T-helper 2 cell treated with Interferon-gamma antibody and Interleukin-4, amounts not matched to agents 100 ng/mL and 5 ng/mL, for 36 hours (primary cell): ENCODE measurements at regions not wholly inside any gene's neighbourhood (a gene's known extent, or its start where the extent isn't known, plus 50 kb on each side); places are given as distances from the start of the nearest gene placed in this dataset.

Experiments used
- intact Hi-C: fragments of 100-400 bp; cut with micrococcal nuclease; formaldehyde crosslinking; loops from one replicate; pipeline ENCODE4 v1.15.1; 2023

GRCh38 chr2:105573910-105574655, 170.6 kb upstream of the NCK2 start:
- intact Hi-C loops, result no loop called here

- intact Hi-C loops, result no loop called here
Observed at GRCh38 chr2:105573490-105573889, 171.2 kb upstream of the NCK2 start.

GRCh38 chr2:105571445-105571987, 172.7 kb upstream of the FHL2 start:
- intact Hi-C loops, result no loop called here

DNA sequence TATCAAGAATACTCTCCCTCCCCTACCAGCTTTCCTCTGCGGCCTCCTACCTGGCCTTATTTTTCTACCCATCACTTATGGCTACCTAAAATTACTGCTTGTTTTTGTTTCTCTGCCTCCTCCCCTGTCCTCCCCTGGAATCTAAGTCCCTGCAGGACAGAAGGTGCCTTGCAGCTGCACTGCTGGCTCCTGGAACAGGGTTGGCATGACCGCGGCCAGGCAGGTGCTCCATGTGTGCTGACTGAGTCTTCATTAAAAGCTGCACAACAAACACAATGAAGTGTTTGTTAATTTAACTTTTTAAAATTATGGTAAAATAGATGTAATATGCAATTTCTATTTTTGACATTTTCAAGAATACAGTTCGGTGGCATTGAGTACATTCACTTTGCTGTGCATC, 171.9 kb upstream of the FHL2 start:
- intact Hi-C loops, result no loop called here

- intact Hi-C loops, result no loop called here
Observed at GRCh38 chr2:105570326-105570725, 171.5 kb upstream of the FHL2 start.

DNA sequence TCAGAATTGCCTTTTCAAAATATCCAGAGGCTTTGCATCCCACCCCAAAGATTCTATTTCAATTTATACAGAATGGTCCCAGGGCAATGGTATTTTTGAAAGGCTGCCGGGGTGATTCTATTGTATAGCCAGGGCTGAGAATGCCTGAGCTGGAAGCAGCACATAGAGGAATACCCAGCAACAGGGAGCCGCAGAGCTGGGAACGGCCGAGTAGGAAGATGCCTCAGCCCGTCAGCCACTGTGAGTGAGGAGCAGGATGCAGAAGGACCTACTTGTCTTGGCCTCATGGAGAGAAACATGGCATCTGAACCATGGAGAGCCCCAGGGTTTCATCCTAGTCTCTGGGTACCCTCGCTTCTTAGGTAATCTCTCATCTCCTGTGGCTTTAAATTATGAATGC, 170.8 kb upstream of the FHL2 start:
- intact Hi-C loops, result no loop called here

GRCh38 chr2:105567996-105568494, 169.2 kb upstream of the FHL2 start:
- intact Hi-C loops, result no loop called here

DNA sequence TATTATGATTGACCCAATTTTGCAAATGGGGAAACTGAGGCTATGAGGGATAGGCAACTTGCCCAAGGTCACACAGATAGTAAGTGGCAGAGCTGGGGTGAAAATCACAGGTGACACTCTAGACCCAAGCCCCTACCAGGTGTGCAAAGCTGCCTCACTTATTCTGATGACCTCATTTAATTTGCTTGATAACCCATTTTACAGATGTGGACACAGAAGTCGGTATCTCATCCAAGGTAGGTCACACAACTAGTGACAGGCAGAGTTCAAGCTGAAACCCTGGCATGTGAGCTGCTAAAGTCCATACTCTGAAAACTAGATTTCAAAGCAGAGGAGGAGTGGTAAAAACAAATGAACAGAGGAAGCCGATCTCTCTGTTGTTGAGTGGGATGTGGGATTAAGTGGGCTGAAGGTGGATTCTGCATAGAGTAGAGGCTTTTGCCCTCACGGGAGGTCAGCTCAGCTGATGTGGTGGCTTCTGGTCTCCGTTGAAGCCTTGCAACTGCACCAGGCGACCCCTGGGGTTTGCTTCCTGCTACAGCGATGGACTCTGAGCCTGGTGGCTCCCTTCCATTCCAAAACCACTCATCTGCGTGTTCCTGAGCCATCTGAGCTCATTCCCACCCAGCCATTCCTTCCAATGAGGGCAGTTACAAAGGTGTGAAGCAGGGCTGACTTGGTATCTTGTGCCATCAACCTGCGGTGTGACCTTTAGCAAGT, 164.3 kb upstream of the FHL2 start:
- intact Hi-C loops, result no loop called here

DNA sequence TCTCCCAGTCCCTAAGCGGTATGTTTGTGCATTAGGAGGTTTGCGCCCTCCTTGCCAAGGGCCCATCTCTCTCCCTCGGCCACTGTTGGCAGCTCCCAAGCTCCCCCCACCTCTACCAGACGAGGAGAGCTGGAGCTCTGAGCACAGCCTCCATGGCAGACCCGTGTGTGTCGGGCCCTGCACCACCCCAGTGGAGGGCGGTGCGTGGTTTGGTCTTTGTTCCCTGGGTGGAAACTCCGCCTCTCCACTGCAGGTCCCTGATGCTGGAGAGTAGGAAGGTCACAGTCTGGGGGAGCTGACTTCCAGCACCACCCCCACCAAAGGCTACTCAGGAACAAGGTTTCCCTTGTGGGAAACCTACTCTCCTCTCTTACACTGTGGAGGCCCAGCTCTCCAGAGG, 162.6 kb upstream of the FHL2 start:
- intact Hi-C loops, result no loop called here

DNA sequence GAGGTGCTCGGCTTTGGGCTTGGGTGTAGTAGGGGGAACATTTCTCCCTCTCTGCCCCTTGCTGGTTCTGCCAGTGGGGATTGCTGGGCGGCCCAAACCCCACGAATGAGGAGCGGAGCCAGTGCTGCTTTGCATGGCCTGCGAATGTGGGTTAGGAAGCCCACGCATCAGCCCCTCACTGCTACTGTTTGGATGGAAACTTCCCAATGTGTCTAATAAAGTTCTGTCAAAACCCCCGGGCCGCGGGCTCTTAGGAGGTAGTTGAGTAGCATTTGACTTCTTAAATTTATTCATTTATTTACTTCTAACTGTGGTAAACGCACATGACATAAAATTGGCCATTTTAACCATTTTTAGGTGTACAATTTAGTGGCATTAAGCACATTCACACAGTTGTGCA, 161.3 kb upstream of the FHL2 start:
- intact Hi-C loops, result no loop called here

- intact Hi-C loops, result no loop called here
Observed at GRCh38 chr2:105557021-105557920, 158.4 kb upstream of the FHL2 start.

DNA sequence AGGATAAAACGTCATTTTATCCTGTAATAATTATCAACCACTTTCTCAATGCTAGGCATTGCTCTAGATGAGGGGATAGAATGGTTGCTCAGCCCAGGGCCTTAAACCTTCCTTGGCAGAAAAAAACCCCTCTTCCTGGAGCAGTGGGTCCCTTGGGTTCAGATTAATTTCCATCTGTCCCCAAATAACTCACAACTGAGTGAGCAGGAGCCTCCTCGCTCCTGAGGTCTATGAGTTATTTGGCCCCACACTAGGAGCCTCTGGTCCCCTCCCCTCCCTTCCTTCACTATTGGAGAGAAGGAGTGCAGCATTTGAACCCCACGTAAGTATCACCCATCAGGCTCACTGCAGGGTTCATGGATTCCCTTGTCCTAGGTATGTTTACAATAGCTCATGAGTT, 157.5 kb upstream of the FHL2 start:
- intact Hi-C loops, result no loop called here

DNA sequence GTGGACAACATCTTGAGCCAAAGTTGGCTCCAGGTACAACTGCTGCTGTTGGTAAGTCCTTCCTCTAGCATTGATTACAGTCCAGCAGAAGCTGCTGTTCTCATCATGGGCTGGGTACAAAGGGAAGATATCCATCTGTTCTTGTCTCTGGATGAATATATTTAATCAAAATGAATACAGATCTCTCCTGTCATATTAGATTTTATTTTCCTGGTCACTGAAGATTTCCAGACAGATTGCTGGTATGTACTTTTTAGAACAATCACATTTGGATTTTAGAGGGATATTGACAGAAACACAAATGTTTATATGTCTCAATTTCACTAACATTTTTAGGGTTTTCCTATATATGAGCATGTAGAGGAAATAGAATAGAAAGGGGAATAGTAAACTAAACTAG, 155.4 kb upstream of the FHL2 start:
- intact Hi-C loops, result no loop called here

DNA sequence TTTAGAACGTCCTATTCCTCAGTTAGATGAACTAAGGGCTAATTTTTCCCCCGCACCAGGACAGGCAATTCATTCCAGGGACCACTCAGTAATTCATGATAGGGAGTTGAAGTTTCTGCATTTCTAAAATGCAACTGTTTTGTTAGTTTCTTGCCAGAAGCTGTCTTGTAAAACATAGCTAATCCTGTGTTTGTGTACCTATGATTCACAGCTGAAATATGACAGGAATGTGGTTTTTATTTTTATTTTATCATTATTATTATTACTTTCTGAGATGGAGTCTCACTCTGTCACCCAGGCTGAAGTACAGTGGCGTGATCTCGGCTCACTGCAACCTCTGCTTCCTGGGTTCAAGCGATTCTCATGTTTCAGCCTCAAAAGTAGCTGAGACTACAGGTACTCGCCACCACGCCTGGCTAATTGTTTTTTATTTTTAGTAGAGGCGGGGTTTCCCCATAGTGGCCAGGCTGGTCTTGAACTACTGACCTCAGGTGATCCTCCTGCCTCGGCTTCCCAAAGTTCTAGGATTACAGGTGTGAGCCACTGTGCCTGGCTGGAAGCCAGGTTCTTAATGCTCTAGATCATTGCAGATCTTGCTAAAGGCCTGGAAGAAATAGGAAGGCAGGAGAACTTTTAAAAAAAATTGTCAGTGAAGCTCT, 154.8 kb upstream of the FHL2 start:
- intact Hi-C loops, result no loop called here

- intact Hi-C loops, result no loop called here
Observed at GRCh38 chr2:105546628-105546974, 147.8 kb upstream of the FHL2 start.

DNA sequence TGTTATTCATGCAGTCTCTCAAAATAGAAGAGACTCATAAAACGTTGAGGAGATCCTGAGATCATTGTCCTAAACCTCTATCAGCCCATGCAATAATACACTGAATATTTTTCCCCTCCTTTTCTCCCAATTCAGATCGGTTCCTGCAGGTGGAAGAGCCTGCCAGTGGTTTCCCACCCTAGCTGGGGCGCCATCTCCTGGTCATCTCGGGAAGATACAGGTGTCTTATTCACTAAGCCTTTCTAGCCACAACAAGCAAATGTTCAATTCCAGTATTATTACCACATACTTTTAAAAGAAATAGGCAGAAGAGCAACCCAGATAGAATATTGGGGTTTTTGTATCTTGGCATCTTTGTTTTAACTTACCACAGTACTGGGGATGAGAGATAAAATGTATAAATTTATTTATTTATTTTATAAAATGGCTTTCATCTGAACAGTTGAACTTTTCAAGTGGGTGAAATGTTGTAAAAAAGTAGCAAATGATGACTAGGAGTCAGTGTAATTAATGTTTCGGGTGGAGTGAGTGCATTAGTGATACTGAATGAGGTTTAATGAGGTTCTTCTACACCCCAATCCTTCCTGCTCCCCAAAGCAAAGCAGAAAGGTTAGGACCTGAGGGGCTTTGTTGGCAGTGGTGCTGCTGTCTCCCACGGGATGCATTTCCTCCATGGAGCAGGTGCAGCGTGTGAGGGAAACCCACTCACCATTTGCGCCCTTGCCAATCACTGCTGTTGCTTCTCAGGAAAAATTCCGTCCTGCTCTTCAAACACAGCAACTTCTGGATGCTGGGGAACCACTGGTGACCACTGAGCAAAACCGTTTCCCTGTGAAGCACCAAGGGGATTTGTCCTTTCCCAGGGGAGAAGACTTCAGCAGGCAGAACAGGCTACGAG, 147.1 kb upstream of the FHL2 start:
- intact Hi-C loops, result loop anchor here (1.0 kb wide), 2 partner anchors 176 to 201 kb away; no protein-coding TSS in a partner anchor

GRCh38 chr2:105544591-105545377, 145.9 kb upstream of the FHL2 start:
- intact Hi-C loops, result loop anchor here (1.0 kb wide), 2 partner anchors 174 to 199 kb away; no protein-coding TSS in a partner anchor

DNA sequence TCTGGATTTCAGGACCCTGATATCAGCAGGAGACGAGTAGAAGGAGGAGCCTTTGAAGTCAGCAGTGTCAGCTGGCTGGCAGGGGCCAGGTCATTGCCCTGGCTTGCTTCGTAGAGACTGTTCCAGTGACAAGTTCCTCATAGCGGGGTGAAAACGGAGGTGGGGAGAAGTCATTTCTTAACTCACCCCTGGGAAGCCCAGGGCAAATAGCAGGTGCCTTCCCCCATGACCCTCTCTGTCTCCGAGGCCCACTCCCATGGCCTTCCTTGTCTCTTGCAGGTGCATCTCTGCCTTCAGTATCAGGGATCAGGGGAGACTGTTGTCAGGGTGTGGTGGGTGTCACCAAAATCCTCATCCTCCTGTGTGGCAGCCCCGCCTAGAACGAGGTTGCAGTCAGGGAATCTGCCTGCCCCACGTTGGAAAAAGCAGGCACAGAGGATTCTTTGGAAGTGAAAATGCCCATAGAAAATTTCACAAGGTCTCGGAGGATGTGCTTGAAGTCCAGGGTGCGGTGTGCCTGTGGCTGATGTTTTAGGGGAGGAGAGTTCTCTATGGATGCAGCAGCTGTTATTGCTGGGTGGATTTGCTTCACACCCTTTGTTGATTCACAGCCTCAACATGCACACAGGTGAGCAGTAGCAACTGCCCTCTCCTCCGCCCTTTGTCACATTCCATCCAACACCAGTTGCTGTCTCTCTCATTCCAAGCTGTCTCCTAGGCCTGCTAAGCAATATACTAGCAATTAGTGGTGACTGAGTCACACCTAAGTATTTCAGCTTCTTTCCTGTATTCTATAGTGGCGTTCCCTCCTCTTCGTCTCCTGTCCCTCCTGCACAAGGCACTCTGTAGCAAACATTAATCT, 142.6 kb upstream of the FHL2 start:
- intact Hi-C loops, result no loop called here
